Left ventricle myocardium inferior (tissue), 1 donor: ENCODE measurements at regions not wholly inside any gene's neighbourhood (a gene's known extent, or its start where the extent isn't known, plus 50 kb on each side); places are given as distances from the start of the nearest gene placed in this dataset.

Experiments used
- DNase-seq: peaks from one replicate; pipeline ENCODE4 v3.0.0-alpha.2; 2020
- H3K27ac ChIP-seq: fragments of 200-600 bp; replicated peaks from 2 replicates; pipeline ENCODE4 v1.8.0; 2021
- H3K27me3 ChIP-seq: fragments of 200-600 bp; 2 replicates; pipeline ENCODE4 v1.8.0; 2021; ENCODE audit warnings: low read depth
- H3K36me3 ChIP-seq: fragments of 200-600 bp; 2 replicates; pipeline ENCODE4 v1.8.0; 2021
- H3K4me1 ChIP-seq: fragments of 200-600 bp; 2 replicates; pipeline ENCODE4 v1.8.0; 2021
- H3K4me3 ChIP-seq: fragments of 200-600 bp; 2 replicates; pipeline ENCODE4 v1.8.0; 2021; ENCODE audit warnings: mild to moderate bottlenecking, moderate library complexity
- H3K9me3 ChIP-seq: fragments of 200-600 bp; replicated peaks from 2 replicates; pipeline ENCODE4 v1.8.0; 2021
- intact Hi-C: fragments of 100-400 bp; cut with micrococcal nuclease; formaldehyde crosslinking; loops from one replicate; pipeline ENCODE4 v1.11.0; 2022
- TF ChIP-seq, protein P1 (sequence below): fragments of 200-600 bp; IDR thresholded peaks from 2 replicates; pipeline ENCODE4 v1.8.0; 2021; ENCODE audit warnings: antibody characterized with exemption, mild to moderate bottlenecking, borderline replicate concordance
- donor health status: DM: no; HTN: yes; CAD: no; lungs with severe emphysema.

DNA sequence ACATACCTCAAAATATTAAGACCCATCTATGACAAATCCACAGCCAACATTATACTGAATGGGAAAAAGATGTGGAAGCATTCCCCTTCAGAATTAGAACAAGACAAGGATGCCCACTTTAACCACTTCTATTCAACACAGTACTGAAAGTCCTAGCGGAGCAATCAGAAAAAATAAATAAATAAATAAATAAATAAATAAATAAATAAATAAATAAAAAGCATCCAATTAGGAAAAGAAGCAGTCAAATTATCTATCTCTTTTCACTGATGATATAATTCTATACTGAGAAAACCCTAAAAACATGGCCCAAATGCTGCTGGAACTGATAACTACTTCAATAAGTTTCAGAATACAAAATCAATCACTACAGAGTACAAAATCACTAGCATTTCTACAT, 67.5 kb downstream of the PRR32 start:
- Histone ChIP-seq H3K4me3 (no peak overlapping the region), H3K9me3 (no peaks in the 10 kb centered on the region), H3K27ac (no peak overlapping the region), H3K4me1 (no peaks in the 10 kb centered on the region), H3K36me3 (no peaks in the 10 kb centered on the region), H3K27me3 (no peaks in the 10 kb centered on the region)
- no peak for DNase-seq
- intact Hi-C loops: no loop called here
- TF ChIP-seq, protein P1, sequence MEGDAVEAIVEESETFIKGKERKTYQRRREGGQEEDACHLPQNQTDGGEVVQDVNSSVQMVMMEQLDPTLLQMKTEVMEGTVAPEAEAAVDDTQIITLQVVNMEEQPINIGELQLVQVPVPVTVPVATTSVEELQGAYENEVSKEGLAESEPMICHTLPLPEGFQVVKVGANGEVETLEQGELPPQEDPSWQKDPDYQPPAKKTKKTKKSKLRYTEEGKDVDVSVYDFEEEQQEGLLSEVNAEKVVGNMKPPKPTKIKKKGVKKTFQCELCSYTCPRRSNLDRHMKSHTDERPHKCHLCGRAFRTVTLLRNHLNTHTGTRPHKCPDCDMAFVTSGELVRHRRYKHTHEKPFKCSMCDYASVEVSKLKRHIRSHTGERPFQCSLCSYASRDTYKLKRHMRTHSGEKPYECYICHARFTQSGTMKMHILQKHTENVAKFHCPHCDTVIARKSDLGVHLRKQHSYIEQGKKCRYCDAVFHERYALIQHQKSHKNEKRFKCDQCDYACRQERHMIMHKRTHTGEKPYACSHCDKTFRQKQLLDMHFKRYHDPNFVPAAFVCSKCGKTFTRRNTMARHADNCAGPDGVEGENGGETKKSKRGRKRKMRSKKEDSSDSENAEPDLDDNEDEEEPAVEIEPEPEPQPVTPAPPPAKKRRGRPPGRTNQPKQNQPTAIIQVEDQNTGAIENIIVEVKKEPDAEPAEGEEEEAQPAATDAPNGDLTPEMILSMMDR: no peak

GRCh38 chrX:126900937-126901336, 81.4 kb downstream of the PRR32 start:
- no peaks in the 10 kb centered on the region for H3K27me3 ChIP-seq
- intact Hi-C loops: no loop called here
- TF ChIP-seq, protein P1: no peak
- H3K27ac ChIP-seq: no peak overlapping the region
- H3K9me3 ChIP-seq: no peaks in the 10 kb centered on the region
- H3K4me1 ChIP-seq: no peaks in the 10 kb centered on the region
- H3K36me3 ChIP-seq: no peaks in the 10 kb centered on the region
- no peak overlapping the region for H3K4me3 ChIP-seq
- peak; percentile 19 for DNase-seq

DNA sequence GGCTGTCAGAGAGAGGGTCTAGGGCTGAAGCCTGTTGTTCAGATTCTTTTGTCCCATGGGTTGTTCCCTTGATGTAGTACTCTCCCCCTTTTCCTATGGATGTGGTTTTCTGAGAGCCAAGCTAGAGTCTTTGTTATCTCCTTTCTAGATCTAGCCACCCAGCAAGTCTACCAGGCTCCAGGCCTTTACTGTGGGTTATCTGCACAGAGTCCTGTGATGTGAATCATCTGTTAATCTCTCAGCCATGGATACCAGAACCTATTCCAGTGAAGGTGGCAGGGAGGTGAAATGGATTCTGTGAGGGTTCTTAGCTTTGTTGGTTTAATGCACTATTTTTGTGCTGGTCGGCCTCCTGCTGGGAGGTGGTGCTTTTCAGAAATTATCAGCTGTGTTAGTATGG, 109.5 kb downstream of the PRR32 start:
- Histone ChIP-seq H3K4me3 (no peak overlapping the region), H3K27me3 (no peaks in the 10 kb centered on the region), H3K9me3 (no peaks in the 10 kb centered on the region), H3K27ac (no peak overlapping the region), H3K36me3 (no peaks in the 10 kb centered on the region), H3K4me1 (no peaks in the 10 kb centered on the region)
- no peak for DNase-seq
- intact Hi-C loops: no loop called here
- TF ChIP-seq, protein P1: no peak

DNA sequence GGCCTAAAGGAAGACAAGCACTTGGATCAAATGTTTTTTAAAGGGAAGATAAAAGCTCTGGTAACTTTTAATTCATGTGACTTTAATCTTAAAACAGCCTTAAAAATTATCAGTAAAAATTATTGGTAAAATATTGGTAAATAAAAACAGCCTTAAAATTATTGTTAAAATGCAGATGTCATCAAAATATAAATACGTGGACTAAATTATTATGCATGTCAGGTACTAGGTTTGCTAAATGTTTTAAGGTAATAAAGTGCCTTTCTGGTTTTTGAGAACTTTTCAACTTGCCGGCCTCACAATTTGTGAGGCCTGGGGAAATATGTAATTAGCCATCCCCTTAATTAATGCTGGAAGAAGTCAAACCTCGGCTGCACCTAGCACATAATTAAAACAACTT, 147.7 kb downstream of the PRR32 start:
- Histone ChIP-seq H3K4me3 (no peak overlapping the region), H3K4me1 (no peaks in the 10 kb centered on the region), H3K27ac (no peak overlapping the region), H3K36me3 (no peaks in the 10 kb centered on the region), H3K27me3 (no peaks in the 10 kb centered on the region), H3K9me3 (peaks cover 8% of the 10 kb centered on the region)
- TF ChIP-seq, protein P1: no peak
- intact Hi-C loops: no loop called here
- DNase-seq: no peak

DNA sequence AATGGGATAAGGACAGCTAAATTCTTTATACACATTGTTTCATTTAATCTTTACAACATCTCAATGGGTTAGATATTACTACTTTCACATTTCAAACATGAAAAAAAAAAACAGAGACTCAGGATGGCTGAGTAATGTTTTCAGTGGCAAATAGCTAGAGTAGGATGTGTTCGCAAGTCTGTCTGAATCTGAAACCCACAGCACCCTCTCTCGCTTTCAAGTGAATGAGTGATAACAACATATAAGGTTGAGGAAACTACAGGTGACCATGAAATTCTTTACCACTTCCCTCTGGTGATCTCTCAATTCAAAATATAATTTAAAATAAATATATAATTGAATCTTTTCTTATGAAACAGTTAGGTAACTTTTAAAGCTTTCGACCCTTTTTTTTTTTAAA, 162.6 kb downstream of the PRR32 start:
- Histone ChIP-seq H3K36me3 (no peaks in the 10 kb centered on the region), H3K27me3 (no peaks in the 10 kb centered on the region), H3K4me1 (no peaks in the 10 kb centered on the region), H3K4me3 (no peak overlapping the region), H3K27ac (no peak overlapping the region), H3K9me3 (no peaks in the 10 kb centered on the region)
- TF ChIP-seq, protein P1: no peak
- intact Hi-C loops: no loop called here
- DNase-seq: no peak

DNA sequence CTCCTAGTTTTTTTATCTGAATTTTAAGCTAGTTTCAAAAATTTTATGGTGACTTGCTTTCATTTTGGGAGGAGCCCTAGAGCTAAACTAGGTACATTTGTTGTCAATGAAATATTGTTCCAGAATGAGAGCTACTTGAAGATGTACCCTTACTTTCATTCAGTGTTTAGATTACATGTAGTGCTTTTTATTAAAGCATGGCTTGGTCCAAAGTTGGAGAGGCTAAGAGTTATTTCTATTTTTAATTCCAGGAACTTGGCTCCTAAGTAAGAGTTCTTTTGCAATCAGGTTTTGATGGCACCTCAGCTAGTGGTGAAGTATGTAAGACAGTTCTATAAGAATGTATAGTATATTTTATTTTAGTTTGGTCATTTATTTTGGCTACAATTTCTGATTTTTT, 165.5 kb downstream of the PRR32 start:
- no peak overlapping the region for H3K4me3 ChIP-seq
- no peaks in the 10 kb centered on the region for H3K27me3 ChIP-seq
- peak overlapping the region; percentile 46 for H3K27ac ChIP-seq
- no peaks in the 10 kb centered on the region for H3K4me1 ChIP-seq
- TF ChIP-seq, protein P1: no peak
- no peaks in the 10 kb centered on the region for H3K36me3 ChIP-seq
- no peaks in the 10 kb centered on the region for H3K9me3 ChIP-seq
- no peak for DNase-seq
- intact Hi-C loops: no loop called here
